Endothelial cell of umbilical vein (primary cell): ENCODE measurements at regions not wholly inside any gene's neighbourhood (a gene's known extent, or its start where the extent isn't known, plus 50 kb on each side); places are given as distances from the start of the nearest gene placed in this dataset.

Experiments used
- CTCF ChIP-seq, 2 donors: IDR thresholded peaks; 1 replicate in 1 of 2; 2 replicates in 1 of 2; pipeline ENCODE4 v1.5.1; 2011; ENCODE audit warnings: low read length in 2 of 2, mild to moderate bottlenecking in 2 of 2, moderate library complexity in 2 of 2, control low read depth in 1 of 2, inconsistent platforms in 1 of 2, low read depth in 1 of 2; ENCODE audit not compliant: insufficient read depth in 1 of 2; ENCODE audit errors: extremely low read depth in 1 of 2
- EZH2 ChIP-seq: IDR thresholded peaks from 2 replicates; pipeline ENCODE4 v1.6.1; 2012; ENCODE audit warnings: borderline replicate concordance, low read depth, mild to moderate bottlenecking, moderate library complexity, low read length, inconsistent platforms; ENCODE audit not compliant: severe bottlenecking
- GATA2 ChIP-seq: IDR thresholded peaks from 2 replicates; pipeline ENCODE4 v1.7.0; 2011; ENCODE audit warnings: low read depth, mild to moderate bottlenecking, moderate library complexity, mixed read lengths, low read length; ENCODE audit not compliant: insufficient read length, insufficient read depth
- JUN ChIP-seq: IDR thresholded peaks from 2 replicates; pipeline ENCODE4 v1.6.1; 2011; ENCODE audit warnings: borderline replicate concordance, low read depth; ENCODE audit not compliant: insufficient read length, insufficient read depth
- POLR2A ChIP-seq: IDR thresholded peaks from 2 replicates; pipeline ENCODE4 v1.6.1; 2012; ENCODE audit warnings: low read depth, mild to moderate bottlenecking, control low read depth, low read length
- POLR2AphosphoS5 ChIP-seq: IDR thresholded peaks from 2 replicates; pipeline ENCODE4 v1.6.1; 2012; ENCODE audit warnings: low read depth, mild to moderate bottlenecking, control low read depth, low read length, moderate library complexity; ENCODE audit not compliant: insufficient read depth

GRCh38 chr3:150333477-150333876 is 74.6 kb upstream of the TSC22D2 start:
- TF ChIP-seq JUN (no peak), CTCF (IDR thresholded peaks at IDR 0.05; ENCODE audit: extremely low read depth in 1 of 2, insufficient read depth in 1 of 2, low read depth in 1 of 2, low read length in 2 of 2) (no peak), EZH2 (no peak), POLR2AphosphoS5 (no peak), POLR2A (no peak), GATA2 (no peak)
